A549 (cell line): ENCODE measurements at regions not wholly inside any gene's neighbourhood (a gene's known extent, or its start where the extent isn't known, plus 50 kb on each side); places are given as distances from the start of the nearest gene placed in this dataset.
A peak's percentile ranks its signal among the peaks of the same experiment; 100 is the strongest.

Source experiments
- ATAC-seq, 2 experiments: fragments of 200-7000 bp in 1 of 2; fragments of >200 bp in 1 of 2; cut with Nextera tagmentation in 1 of 2; cut with Tn5 transposase in 1 of 2; 3 replicates each; pipeline versions ENCODE4 v1.8.0 to v1.9.1; 2018 to 2020; ENCODE audit warnings: mild to moderate bottlenecking in 1 of 2, moderate library complexity in 1 of 2
- CTCF ChIA-PET: fragments of 300-600 bp; sonication (Branson Sonifier 250); formaldehyde crosslinking; extraction: SDS; loops from one replicate; lab custom pipeline; 2021; ENCODE audit warnings: antibody characterized with exemption, inconsistent platforms; lab: Yijun Ruan, JAX
- POLR2A ChIA-PET: fragments of 350-600 bp; formaldehyde crosslinking; extraction: SDS; loops from one replicate; lab custom pipeline; 2021; ENCODE audit warnings: antibody characterized with exemption, inconsistent platforms; lab: Yijun Ruan, JAX
- DNase-seq, 2 experiments: peaks; one replicate each; pipeline versions ENCODE4 v3.0.0 to v3.0.0-alpha.2; 2011 to 2016; ENCODE audit warnings: low read depth in 1 of 2, low spot score in 1 of 2
- FAIRE-seq: peaks from 2 replicates; lab custom pipeline; 2011; peaks lifted over from hg19 to GRCh38; lab: Jason Lieb, UNC
- H3K27ac ChIP-seq, 2 experiments: fragments of >200 bp; sonication (Bioruptor Twin); formaldehyde crosslinking; 3 replicates each; pipeline ENCODE4 v1.5.1; 2016 to 2017
- H3K4me1 ChIP-seq: fragments of >200 bp; sonication (Bioruptor Twin); formaldehyde crosslinking; 3 replicates; pipeline ENCODE4 v1.6.1; 2016
- H3K4me2 ChIP-seq: fragments of >200 bp; sonication (Bioruptor Twin); formaldehyde crosslinking; 3 replicates; pipeline ENCODE4 v1.6.1; 2016
- H3K4me3 ChIP-seq: fragments of >200 bp; sonication (Bioruptor Twin); formaldehyde crosslinking; 3 replicates; pipeline ENCODE4 v1.5.1; 2016
- H3K9me3 ChIP-seq: fragments of >200 bp; sonication (Bioruptor Twin); formaldehyde crosslinking; 3 replicates; pipeline ENCODE4 v1.6.1; 2016
- BCL3 ChIP-seq: fragments of >200 bp; sonication (Bioruptor Twin); formaldehyde crosslinking; IDR thresholded peaks from 3 replicates; pipeline ENCODE4 v1.6.1; 2016
- BHLHE40 ChIP-seq: IDR thresholded peaks from 2 replicates; pipeline ENCODE4 v1.6.1; 2012; ENCODE audit warnings: low read depth, low read length, inconsistent platforms
- CBX2 ChIP-seq: fragments of 200-600 bp; sonication (generic); IDR thresholded peaks from 2 replicates; pipeline ENCODE4 v1.6.1; 2016; ENCODE audit warnings: low read depth, mild to moderate bottlenecking, borderline replicate concordance
- CHD4 ChIP-seq: fragments of 200-600 bp; sonication (generic); IDR thresholded peaks from 2 replicates; pipeline ENCODE4 v1.6.1; 2016; ENCODE audit warnings: antibody characterized with exemption, mild to moderate bottlenecking, borderline replicate concordance
- EHF ChIP-seq: fragments of 250-450 bp; sonication (Bioruptor Pico); IDR thresholded peaks from 2 replicates; pipeline ENCODE4 v1.5.0; 2020; ENCODE audit warnings: mild to moderate bottlenecking
- ELK1 ChIP-seq: fragments of 150-350 bp; IDR thresholded peaks from 2 replicates; pipeline ENCODE4 v1.6.1; 2014; ENCODE audit warnings: low read depth, mild to moderate bottlenecking, low read length
- EP300 ChIP-seq, 2 experiments: fragments of >200 bp; sonication (Bioruptor Twin); formaldehyde crosslinking; IDR thresholded peaks; 2 replicates in 1 of 2; 3 replicates in 1 of 2; pipeline ENCODE4 v1.6.1; 2016 to 2017
- FOSB ChIP-seq: fragments of 250-450 bp; sonication (Bioruptor Pico); IDR thresholded peaks from 2 replicates; pipeline ENCODE4 v1.5.0; 2020; ENCODE audit warnings: mild to moderate bottlenecking, moderate library complexity
- FOXS1 ChIP-seq: fragments of 250-450 bp; sonication (Bioruptor Pico); IDR thresholded peaks from 2 replicates; pipeline ENCODE4 v1.5.0; 2020; ENCODE audit warnings: mild to moderate bottlenecking, moderate library complexity
- GATA3 ChIP-seq: IDR thresholded peaks from 2 replicates; pipeline ENCODE4 v1.6.1; 2012; ENCODE audit warnings: borderline replicate concordance
- HMGXB4 ChIP-seq: fragments of 250-450 bp; sonication (Bioruptor Pico); IDR thresholded peaks from 2 replicates; pipeline ENCODE4 v1.5.0; 2021; ENCODE audit warnings: mild to moderate bottlenecking, moderate library complexity, borderline replicate concordance
- HOXB5 ChIP-seq: fragments of 250-450 bp; sonication (Bioruptor Pico); IDR thresholded peaks from 2 replicates; pipeline ENCODE4 v1.5.0; 2020; ENCODE audit warnings: mild to moderate bottlenecking, moderate library complexity
- JUNB ChIP-seq: fragments of >200 bp; sonication (Bioruptor Twin); formaldehyde crosslinking; IDR thresholded peaks from 2 replicates; pipeline ENCODE4 v1.6.1; 2016
- KDM1A ChIP-seq: fragments of 200-600 bp; sonication (generic); IDR thresholded peaks from 2 replicates; pipeline ENCODE4 v1.6.1; 2016; ENCODE audit warnings: low read depth, mild to moderate bottlenecking
- KDM5A ChIP-seq: fragments of 200-600 bp; sonication (generic); IDR thresholded peaks from 2 replicates; pipeline ENCODE4 v1.6.1; 2016; ENCODE audit warnings: antibody characterized with exemption, mild to moderate bottlenecking
- MAX ChIP-seq: IDR thresholded peaks from 2 replicates; pipeline ENCODE4 v1.6.1; 2012
- MAZ ChIP-seq: fragments of 150-350 bp; IDR thresholded peaks from 2 replicates; pipeline ENCODE4 v1.6.1; 2014; ENCODE audit warnings: antibody characterized with exemption, low read depth, low read length, borderline replicate concordance
- NR3C1 ChIP-seq: fragments of >200 bp; sonication (Bioruptor Twin); formaldehyde crosslinking; IDR thresholded peaks from 3 replicates; pipeline ENCODE4 v1.6.1; 2017
- PHF8 ChIP-seq: fragments of 200-600 bp; sonication (generic); IDR thresholded peaks from 2 replicates; pipeline ENCODE4 v1.6.1; 2016; ENCODE audit warnings: low read depth, mild to moderate bottlenecking, antibody characterized with exemption, moderate library complexity, borderline replicate concordance
- POLR2A ChIP-seq: IDR thresholded peaks from 2 replicates; pipeline ENCODE4 v1.6.1; 2012; ENCODE audit warnings: mild to moderate bottlenecking, low read length
- RCOR1 ChIP-seq: fragments of 150-350 bp; IDR thresholded peaks from 2 replicates; pipeline ENCODE4 v1.6.1; 2014; ENCODE audit warnings: antibody characterized with exemption, low read length, low read depth
- RFX5 ChIP-seq: fragments of 450-650 bp; IDR thresholded peaks from 2 replicates; pipeline ENCODE4 v1.7.1; 2014; ENCODE audit warnings: antibody characterized with exemption, mild to moderate bottlenecking, moderate library complexity
- TFCP2L1 ChIP-seq: fragments of 250-450 bp; sonication (Bioruptor Pico); IDR thresholded peaks from 2 replicates; pipeline ENCODE4 v1.5.0; 2021; ENCODE audit warnings: mild to moderate bottlenecking
- TP53 ChIP-seq: fragments of 250-450 bp; sonication (Bioruptor Pico); IDR thresholded peaks from 2 replicates; pipeline ENCODE4 v1.5.0; 2021; ENCODE audit warnings: mild to moderate bottlenecking, moderate library complexity
- ZC3H11A ChIP-seq: fragments of 450-650 bp; IDR thresholded peaks from 2 replicates; pipeline ENCODE4 v1.6.1; 2014; ENCODE audit warnings: antibody characterized with exemption, mild to moderate bottlenecking
- ZNF302 ChIP-seq: fragments of 250-450 bp; sonication (Bioruptor Pico); IDR thresholded peaks from 2 replicates; pipeline ENCODE4 v1.9.0; 2021; ENCODE audit warnings: inconsistent platforms, mild to moderate bottlenecking, moderate library complexity
- WGBS: methylation state at CpG from one replicate; pipeline ENCODE4 v1.1.6; 2017; ENCODE audit errors: missing lambda C conversion rate; 5-methylcytosine and 5-hydroxymethylcytosine counted together
- TF ChIP-seq, protein P1 (sequence below): IDR thresholded peaks from 2 replicates; pipeline ENCODE4 v1.6.1; 2012; ENCODE audit warnings: low read depth, borderline replicate concordance
- TF ChIP-seq, protein P2 (sequence below): fragments of >200 bp; sonication (Bioruptor Twin); formaldehyde crosslinking; IDR thresholded peaks from 3 replicates; pipeline ENCODE4 v1.5.1; 2016

GRCh38 chr14:49424436-49425331, 161.5 kb downstream of the RPS29 start:
- FAIRE-seq, result peak; percentile 68
- Histone ChIP-seq H3K27ac (no peak overlapping the region), H3K9me3 (no peaks in the 10 kb centered on the region), H3K4me3 (no peak overlapping the region), H3K4me1 (0 out of 3 replicates have a peak, but pooled peaks cover 3% of the 10 kb centered on the region), H3K4me2 (peak overlapping the region; percentile 45)
- DNase-seq, result peak in 1 of 2 experiments; percentile 11
- peak in 1 of 2 experiments; percentile 19; a peak in 1 of 6 replicates for ATAC-seq
- 8% methylated on average over 4 of the region's 4 CpGs for whole genome bisulfite sequencing
- no peak for TF ChIP-seq BHLHE40
- TF ChIP-seq ZNF302, result no peak
- no peak for TF ChIP-seq PHF8
- TF ChIP-seq FOXS1 (CRISPR knock-in tag), result no peak
- TF ChIP-seq KDM1A, result no peak
- TF ChIP-seq MAZ, result no peak
- no peak for TF ChIP-seq HMGXB4 (CRISPR knock-in tag)
- TF ChIP-seq TP53 (CRISPR knock-in tag), result no peak
- TF ChIP-seq BCL3, result no peak
- no peak for TF ChIP-seq RCOR1
- TF ChIP-seq HOXB5 (CRISPR knock-in tag), result no peak
- no peak for TF ChIP-seq GATA3
- no peak for TF ChIP-seq CBX2
- TF ChIP-seq KDM5A, result no peak
- TF ChIP-seq, protein P1, sequence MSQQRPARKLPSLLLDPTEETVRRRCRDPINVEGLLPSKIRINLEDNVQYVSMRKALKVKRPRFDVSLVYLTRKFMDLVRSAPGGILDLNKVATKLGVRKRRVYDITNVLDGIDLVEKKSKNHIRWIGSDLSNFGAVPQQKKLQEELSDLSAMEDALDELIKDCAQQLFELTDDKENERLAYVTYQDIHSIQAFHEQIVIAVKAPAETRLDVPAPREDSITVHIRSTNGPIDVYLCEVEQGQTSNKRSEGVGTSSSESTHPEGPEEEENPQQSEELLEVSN, result no peak
- TF ChIP-seq ZC3H11A, result no peak
- no peak for TF ChIP-seq TFCP2L1 (CRISPR knock-in tag)
- CTCF ChIA-PET, result no interaction called here
- POLR2A ChIA-PET, result no interaction called here

GRCh38 chr14:49420201-49420600, 166.0 kb downstream of the RPS29 start:
- 5% methylated on average over 3 of the region's 3 CpGs for WGBS
- H3K4me1 ChIP-seq, result 0 out of 3 replicates have a peak, but pooled peaks cover 3% of the 10 kb centered on the region
- TF ChIP-seq CBX2 (no peak), JUNB (no peak), RFX5 (no peak), FOSB (CRISPR knock-in tag) (no peak), ELK1 (no peak), EHF (no peak), POLR2A (no peak), MAX (no peak), PHF8 (no peak), TFCP2L1 (CRISPR knock-in tag) (no peak), CHD4 (no peak), EP300 (IDR thresholded peaks at IDR 0.05) (no peak), NR3C1 (no peak)
- TF ChIP-seq, protein P2, sequence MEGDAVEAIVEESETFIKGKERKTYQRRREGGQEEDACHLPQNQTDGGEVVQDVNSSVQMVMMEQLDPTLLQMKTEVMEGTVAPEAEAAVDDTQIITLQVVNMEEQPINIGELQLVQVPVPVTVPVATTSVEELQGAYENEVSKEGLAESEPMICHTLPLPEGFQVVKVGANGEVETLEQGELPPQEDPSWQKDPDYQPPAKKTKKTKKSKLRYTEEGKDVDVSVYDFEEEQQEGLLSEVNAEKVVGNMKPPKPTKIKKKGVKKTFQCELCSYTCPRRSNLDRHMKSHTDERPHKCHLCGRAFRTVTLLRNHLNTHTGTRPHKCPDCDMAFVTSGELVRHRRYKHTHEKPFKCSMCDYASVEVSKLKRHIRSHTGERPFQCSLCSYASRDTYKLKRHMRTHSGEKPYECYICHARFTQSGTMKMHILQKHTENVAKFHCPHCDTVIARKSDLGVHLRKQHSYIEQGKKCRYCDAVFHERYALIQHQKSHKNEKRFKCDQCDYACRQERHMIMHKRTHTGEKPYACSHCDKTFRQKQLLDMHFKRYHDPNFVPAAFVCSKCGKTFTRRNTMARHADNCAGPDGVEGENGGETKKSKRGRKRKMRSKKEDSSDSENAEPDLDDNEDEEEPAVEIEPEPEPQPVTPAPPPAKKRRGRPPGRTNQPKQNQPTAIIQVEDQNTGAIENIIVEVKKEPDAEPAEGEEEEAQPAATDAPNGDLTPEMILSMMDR, result no peak
- TF ChIP-seq, protein P1, result no peak
- ATAC-seq (no peak), FAIRE-seq (no peak), DNase-seq (no peak)
- no peak overlapping the region for H3K4me3 ChIP-seq
- ChIA-PET POLR2A (no interaction called here), CTCF (interaction anchor here (0.6 to 1.0 kb wide), 2 partner anchors 21 to 41 kb away, joined by 4 to 5 read pairs; no protein-coding TSS in a partner anchor)
- H3K27ac ChIP-seq, result no peak overlapping the region
- H3K9me3 ChIP-seq, result no peaks in the 10 kb centered on the region
- no peak overlapping the region for H3K4me2 ChIP-seq
